PFSK-1 (cell line): ENCODE measurements at regions not wholly inside any gene's neighbourhood (a gene's known extent, or its start where the extent isn't known, plus 50 kb on each side); places are given as distances from the start of the nearest gene placed in this dataset.

Experiments
- POLR2AphosphoS5 ChIP-seq: IDR thresholded peaks from 2 replicates; pipeline ENCODE4 v1.6.1; 2012; ENCODE audit warnings: low read depth, mild to moderate bottlenecking, control low read depth, low read length, moderate library complexity
- REST ChIP-seq, 2 experiments: IDR thresholded peaks; 2 replicates each; pipeline versions ENCODE4 v1.6.1 to v1.8.0; 2011 to 2012; ENCODE audit warnings: low read depth in 2 of 2, low read length in 2 of 2, control low read depth in 1 of 2, inconsistent platforms in 1 of 2, mild to moderate bottlenecking in 1 of 2, moderate library complexity in 1 of 2; ENCODE audit not compliant: insufficient read depth in 1 of 2
- SIN3A ChIP-seq: IDR thresholded peaks from 2 replicates; pipeline ENCODE4 v1.6.1; 2012; ENCODE audit warnings: mild to moderate bottlenecking, low read length, moderate library complexity, borderline replicate concordance; ENCODE audit not compliant: insufficient read depth
- TAF1 ChIP-seq: IDR thresholded peaks from 2 replicates; pipeline ENCODE4 v1.6.1; 2012; ENCODE audit warnings: low read length, control low read depth, borderline replicate concordance; ENCODE audit not compliant: insufficient read depth

DNA sequence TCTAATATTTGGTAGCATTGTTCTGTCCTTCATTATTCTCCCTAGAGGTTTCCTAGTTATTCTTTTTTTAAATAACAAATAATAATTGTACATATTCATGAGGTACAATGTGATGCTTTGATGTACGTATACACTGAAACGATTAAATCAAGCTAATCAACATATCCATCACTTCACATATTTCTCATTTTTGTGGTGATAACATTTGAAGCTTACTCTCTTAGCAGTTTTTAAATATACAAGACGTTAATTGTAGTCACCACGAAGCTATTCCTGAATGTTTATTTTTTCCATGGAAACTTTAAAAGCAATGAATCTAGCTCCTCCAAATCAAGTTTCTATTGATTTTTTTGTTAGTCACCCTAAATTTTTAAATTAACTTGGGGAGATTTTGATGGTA, 81.1 kb upstream of the PRNP start:
- TF ChIP-seq POLR2AphosphoS5 (no peak), TAF1 (no peak), REST (IDR thresholded peaks at IDR 0.05; ENCODE audit: insufficient read depth in 1 of 2, low read depth in 2 of 2, low read length in 2 of 2) (no peak), SIN3A (no peak)
